DND-41 (cell line): ENCODE measurements at regions not wholly inside any gene's neighbourhood (a gene's known extent, or its start where the extent isn't known, plus 50 kb on each side); places are given as distances from the start of the nearest gene placed in this dataset.

Source experiments
- CTCF ChIP-seq: IDR thresholded peaks from 2 replicates; pipeline ENCODE4 v1.5.1; 2012; ENCODE audit warnings: borderline replicate concordance, low read length, moderate library complexity, mild to moderate bottlenecking; ENCODE audit not compliant: poor library complexity, severe bottlenecking; ENCODE audit errors: extremely low read depth
- EZH2 ChIP-seq: IDR thresholded peaks from 3 replicates; pipeline ENCODE4 v1.6.1; 2012; ENCODE audit warnings: borderline replicate concordance, low read depth, mild to moderate bottlenecking, moderate library complexity, low read length, inconsistent platforms; ENCODE audit not compliant: severe bottlenecking

- TF ChIP-seq CTCF (no peak), EZH2 (no peak)
These were observed 1544.9 kb upstream of the PCDH7 start for GRCh38 chr4:29175291-29175690.
